ENCODE measurements at regions not wholly inside any gene's neighbourhood (a gene's known extent, or its start where the extent isn't known, plus 50 kb on each side); places are given as distances from the start of the nearest gene placed in this dataset.

GRCh38 chr3:102533784-102534183 lies 99.0 kb downstream of the ZPLD1 start:
- H3K36me3 Mint-ChIP-seq (ENCODE audit: unreplicated experiment) = no peaks in the 10 kb centered on the region
- TF ChIP-seq CTCF (IDR thresholded peaks at IDR 0.05; ENCODE audit: partially characterized antibody, unreplicated experiment) = no peak

GRCh38 chr3:102536456-102536855 lies 101.6 kb downstream of the ZPLD1 start:
- TF ChIP-seq CTCF (IDR thresholded peaks at IDR 0.05; ENCODE audit: partially characterized antibody, unreplicated experiment) = peak; percentile 34
- Mint-ChIP-seq H3K4me1 (ENCODE audit: low read depth, unreplicated experiment) (no peaks in the 10 kb centered on the region), H3K9me3 (ENCODE audit: unreplicated experiment) (no peaks in the 10 kb centered on the region), H3K27me3 (ENCODE audit: unreplicated experiment) (peaks cover 1% of the 10 kb centered on the region), H3K36me3 (ENCODE audit: unreplicated experiment) (no peaks in the 10 kb centered on the region), H3K27ac (ENCODE audit: unreplicated experiment) (no peak overlapping the region), H3K4me3 (ENCODE audit: unreplicated experiment) (no peak overlapping the region)
- DNase-seq = no peak

More at GRCh38 chr3:102533784-102534183, 99.0 kb downstream of the ZPLD1 start:
- H3K27me3 Mint-ChIP-seq (ENCODE audit: unreplicated experiment) = no peaks in the 10 kb centered on the region
- H3K4me1 Mint-ChIP-seq (ENCODE audit: low read depth, unreplicated experiment) = no peaks in the 10 kb centered on the region
- H3K27ac Mint-ChIP-seq (ENCODE audit: unreplicated experiment) = no peak overlapping the region
- H3K9me3 Mint-ChIP-seq (ENCODE audit: unreplicated experiment) = no peaks in the 10 kb centered on the region
- no peak overlapping the region for H3K4me3 Mint-ChIP-seq (ENCODE audit: unreplicated experiment)
- DNase-seq = no peak

- Mint-ChIP-seq H3K4me3 (ENCODE audit: unreplicated experiment) (no peak overlapping the region), H3K4me1 (ENCODE audit: low read depth, unreplicated experiment) (no peaks in the 10 kb centered on the region), H3K27me3 (ENCODE audit: unreplicated experiment) (peaks cover 1% of the 10 kb centered on the region), H3K27ac (ENCODE audit: unreplicated experiment) (no peak overlapping the region), H3K36me3 (ENCODE audit: unreplicated experiment) (no peaks in the 10 kb centered on the region), H3K9me3 (ENCODE audit: unreplicated experiment) (no peaks in the 10 kb centered on the region)
- no peak for TF ChIP-seq CTCF (IDR thresholded peaks at IDR 0.05; ENCODE audit: partially characterized antibody, unreplicated experiment)
- no peak for DNase-seq
Measured at GRCh38 chr3:102537123-102537522, 102.3 kb downstream of the ZPLD1 start.

- DNase-seq = no peak
- Mint-ChIP-seq H3K27me3 (ENCODE audit: unreplicated experiment) (peaks cover 1% of the 10 kb centered on the region), H3K4me1 (ENCODE audit: low read depth, unreplicated experiment) (no peaks in the 10 kb centered on the region), H3K27ac (ENCODE audit: unreplicated experiment) (no peak overlapping the region), H3K9me3 (ENCODE audit: unreplicated experiment) (no peaks in the 10 kb centered on the region), H3K36me3 (ENCODE audit: unreplicated experiment) (no peaks in the 10 kb centered on the region), H3K4me3 (ENCODE audit: unreplicated experiment) (no peak overlapping the region)
- no peak for TF ChIP-seq CTCF (IDR thresholded peaks at IDR 0.05; ENCODE audit: partially characterized antibody, unreplicated experiment)
Measured at GRCh38 chr3:102544741-102545140, 109.9 kb downstream of the ZPLD1 start.

GRCh38 chr3:102545276-102545675 lies 110.5 kb downstream of the ZPLD1 start:
- no peak for DNase-seq
- H3K4me3 Mint-ChIP-seq (ENCODE audit: unreplicated experiment) = no peak overlapping the region
- no peaks in the 10 kb centered on the region for H3K4me1 Mint-ChIP-seq (ENCODE audit: low read depth, unreplicated experiment)
- H3K9me3 Mint-ChIP-seq (ENCODE audit: unreplicated experiment) = no peaks in the 10 kb centered on the region
- no peaks in the 10 kb centered on the region for H3K36me3 Mint-ChIP-seq (ENCODE audit: unreplicated experiment)
- no peak overlapping the region for H3K27ac Mint-ChIP-seq (ENCODE audit: unreplicated experiment)
- no peak for TF ChIP-seq CTCF (IDR thresholded peaks at IDR 0.05; ENCODE audit: partially characterized antibody, unreplicated experiment)
- H3K27me3 Mint-ChIP-seq (ENCODE audit: unreplicated experiment) = peaks cover 1% of the 10 kb centered on the region
